ENCODE measurements at regions not wholly inside any gene's neighbourhood (a gene's known extent, or its start where the extent isn't known, plus 50 kb on each side); places are given as distances from the start of the nearest gene placed in this dataset.

GRCh38 chr11:105226766-105227165 is 87.2 kb upstream of the CARD18 start:
- TF ChIP-seq POLR2AphosphoS5 (IDR thresholded peaks at IDR 0.05; ENCODE audit: borderline replicate concordance, low read depth, low read length), result no peak
- no peak for TF ChIP-seq EZH2 (IDR thresholded peaks at IDR 0.05)
- TF ChIP-seq FOXP2 (optimal IDR thresholded peaks at IDR 0.05; ENCODE audit: control extremely low read depth, extremely low read length, insufficient read depth), result no peak
